Tibial nerve (tissue), 4 donors: ENCODE measurements at regions not wholly inside any gene's neighbourhood (a gene's known extent, or its start where the extent isn't known, plus 50 kb on each side); places are given as distances from the start of the nearest gene placed in this dataset.

Source experiments
- DNase-seq, 2 donors: peaks; one replicate each; pipeline ENCODE4 v3.0.0-alpha.2; 2019; ENCODE audit warnings: low spot score in 2 of 2
- H3K27ac ChIP-seq, 4 donors: fragments of 200-600 bp; sonication (generic) in 3 of 4; one replicate each; pipeline ENCODE4 v1.5.1; 2017 to 2019; ENCODE audit warnings: mild to moderate bottlenecking in 1 of 4
- H3K27me3 ChIP-seq, 2 donors: fragments of 200-600 bp; sonication (generic) in 1 of 2; one replicate each; pipeline versions ENCODE4 v1.5.1 to v1.6.0; 2017 to 2019
- H3K36me3 ChIP-seq, 3 donors: fragments of 200-600 bp; sonication (generic); one replicate each; pipeline ENCODE4 v1.5.1; 2018 to 2019
- H3K4me1 ChIP-seq, 4 donors: fragments of 200-600 bp; sonication (generic) in 3 of 4; one replicate each; pipeline ENCODE4 v1.5.1; 2017 to 2019
- H3K4me3 ChIP-seq, 4 donors: fragments of 200-600 bp; sonication (generic) in 3 of 4; one replicate each; pipeline ENCODE4 v1.5.1; 2017 to 2019; ENCODE audit warnings: mild to moderate bottlenecking in 1 of 4, moderate library complexity in 1 of 4
- H3K9me3 ChIP-seq, 4 donors: fragments of 200-600 bp; sonication (generic) in 3 of 4; one replicate each; pipeline ENCODE4 v1.5.1; 2017 to 2019
- EP300 ChIP-seq, 2 donors: sonication (generic); formaldehyde crosslinking; IDR thresholded peaks; one replicate each; pipeline ENCODE4 v1.6.1; 2017; ENCODE audit warnings: antibody characterized with exemption in 2 of 2, mild to moderate bottlenecking in 1 of 2
- POLR2A ChIP-seq, 2 donors: fragments of 450-650 bp; IDR thresholded peaks; one replicate each; pipeline ENCODE4 v1.6.1; 2017; ENCODE audit warnings: antibody characterized with exemption in 2 of 2, mild to moderate bottlenecking in 2 of 2, moderate library complexity in 2 of 2
- WGBS, 2 donors: methylation state at CpG; one replicate each; pipeline ENCODE4 v1.1.5; 2018; 5-methylcytosine and 5-hydroxymethylcytosine counted together
- TF ChIP-seq, protein P1 (sequence below), 5 experiments: fragments of 200-600 bp in 3 of 5; fragments of 450-650 bp in 2 of 5; sonication (generic) in 3 of 5; IDR thresholded peaks; one replicate each; pipeline ENCODE4 v1.5.1; 2016 to 2019; ENCODE audit warnings: antibody characterized with exemption in 5 of 5, mild to moderate bottlenecking in 3 of 5, moderate library complexity in 2 of 5

DNA sequence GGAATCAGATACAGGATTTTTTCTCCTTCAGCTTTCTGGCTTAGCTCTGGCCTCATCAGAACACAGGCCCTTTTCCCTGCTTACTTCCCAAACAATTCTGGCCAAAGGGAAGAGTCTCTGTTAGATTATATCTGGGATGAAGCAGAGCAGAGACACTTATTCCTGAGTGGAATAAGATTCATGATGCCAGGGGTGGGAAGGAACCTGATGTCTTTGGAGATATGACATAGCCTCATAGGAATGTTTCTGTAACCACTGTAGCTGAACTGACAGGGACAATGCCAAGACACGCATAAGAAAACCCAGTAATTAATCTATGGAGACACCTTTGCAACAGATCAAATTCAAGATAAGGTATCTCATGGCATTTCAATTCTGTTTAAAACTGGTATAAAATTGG, 177.1 kb upstream of the RAG2 start:
- H3K36me3 ChIP-seq = no peaks in the 10 kb centered on the region
- WGBS, 2 donors = 55 to 78% methylated on average over 1 of the region's 1 CpG
- H3K4me3 ChIP-seq = no peak overlapping the region
- TF ChIP-seq, protein P1, sequence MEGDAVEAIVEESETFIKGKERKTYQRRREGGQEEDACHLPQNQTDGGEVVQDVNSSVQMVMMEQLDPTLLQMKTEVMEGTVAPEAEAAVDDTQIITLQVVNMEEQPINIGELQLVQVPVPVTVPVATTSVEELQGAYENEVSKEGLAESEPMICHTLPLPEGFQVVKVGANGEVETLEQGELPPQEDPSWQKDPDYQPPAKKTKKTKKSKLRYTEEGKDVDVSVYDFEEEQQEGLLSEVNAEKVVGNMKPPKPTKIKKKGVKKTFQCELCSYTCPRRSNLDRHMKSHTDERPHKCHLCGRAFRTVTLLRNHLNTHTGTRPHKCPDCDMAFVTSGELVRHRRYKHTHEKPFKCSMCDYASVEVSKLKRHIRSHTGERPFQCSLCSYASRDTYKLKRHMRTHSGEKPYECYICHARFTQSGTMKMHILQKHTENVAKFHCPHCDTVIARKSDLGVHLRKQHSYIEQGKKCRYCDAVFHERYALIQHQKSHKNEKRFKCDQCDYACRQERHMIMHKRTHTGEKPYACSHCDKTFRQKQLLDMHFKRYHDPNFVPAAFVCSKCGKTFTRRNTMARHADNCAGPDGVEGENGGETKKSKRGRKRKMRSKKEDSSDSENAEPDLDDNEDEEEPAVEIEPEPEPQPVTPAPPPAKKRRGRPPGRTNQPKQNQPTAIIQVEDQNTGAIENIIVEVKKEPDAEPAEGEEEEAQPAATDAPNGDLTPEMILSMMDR (IDR thresholded peaks at IDR 0.05) = no peak
- TF ChIP-seq EP300 (IDR thresholded peaks at IDR 0.05) = no peak
- no peak for TF ChIP-seq POLR2A (IDR thresholded peaks at IDR 0.05)
- H3K27me3 ChIP-seq = no peaks in the 10 kb centered on the region
- H3K4me1 ChIP-seq = no peaks in the 10 kb centered on the region
- no peaks in the 10 kb centered on the region for H3K9me3 ChIP-seq
- no peak for DNase-seq
- no peak overlapping the region for H3K27ac ChIP-seq

DNA sequence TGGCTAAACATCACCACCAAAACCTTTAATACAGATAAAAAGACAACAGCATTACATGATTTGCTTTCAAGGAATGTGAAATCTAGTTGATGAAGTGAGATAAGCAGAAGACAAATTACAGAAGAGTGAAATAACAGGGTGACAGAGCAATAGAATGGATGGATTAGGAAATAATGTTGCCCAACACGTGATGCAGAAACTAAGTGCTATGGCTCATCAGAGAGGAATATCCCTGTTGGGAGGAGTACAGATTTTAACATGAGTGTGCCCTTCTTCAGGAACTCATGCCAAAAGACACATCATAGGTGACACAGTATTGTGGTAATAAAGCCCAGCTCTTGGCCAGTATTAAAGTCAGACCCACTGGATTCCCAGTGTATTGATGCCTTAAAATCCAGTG, 176.6 kb upstream of the RAG2 start:
- TF ChIP-seq, protein P1 (IDR thresholded peaks at IDR 0.05) = no peak
- Histone ChIP-seq H3K27ac (no peak overlapping the region), H3K4me1 (no peaks in the 10 kb centered on the region), H3K9me3 (no peaks in the 10 kb centered on the region), H3K4me3 (no peak overlapping the region), H3K27me3 (no peaks in the 10 kb centered on the region), H3K36me3 (no peaks in the 10 kb centered on the region)
- 59 to 72% methylated on average over 1 of the region's 1 CpG for WGBS, 2 donors
- no peak for DNase-seq

DNA sequence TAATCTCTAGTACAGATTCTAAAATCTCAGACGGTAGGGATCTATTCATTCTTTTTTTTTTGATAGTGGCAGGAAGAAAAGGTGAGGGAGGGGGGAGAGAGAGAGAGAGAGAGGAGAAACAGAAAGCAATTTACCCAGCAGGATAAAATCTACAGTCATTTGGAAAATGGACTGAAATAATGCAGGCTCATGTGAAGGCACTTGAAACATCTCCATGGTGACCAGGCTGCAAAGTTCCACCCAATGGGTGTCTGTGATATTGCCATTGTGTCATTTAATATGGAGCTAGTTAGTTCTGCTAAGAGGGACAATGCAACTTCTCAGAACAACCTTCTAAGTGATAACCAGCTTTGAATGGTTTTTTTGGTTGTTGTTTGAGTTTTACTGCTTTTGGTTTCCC, 165.2 kb upstream of the RAG2 start:
- WGBS, 2 donors = 2 to 17% methylated on average over 1 of the region's 1 CpG
- no peak for DNase-seq
- H3K27me3 ChIP-seq = no peaks in the 10 kb centered on the region
- no peaks in the 10 kb centered on the region for H3K36me3 ChIP-seq
- H3K4me3 ChIP-seq = no peak overlapping the region
- TF ChIP-seq POLR2A (IDR thresholded peaks at IDR 0.05) = no peak
- TF ChIP-seq, protein P1 (IDR thresholded peaks at IDR 0.05) = no peak
- no peak for TF ChIP-seq EP300 (IDR thresholded peaks at IDR 0.05)
- H3K9me3 ChIP-seq = peaks cover 0 to 5% (median 0%) of the 10 kb centered on the region in 4 donors
- no peak overlapping the region for H3K27ac ChIP-seq
- H3K4me1 ChIP-seq = no peaks in the 10 kb centered on the region

DNA sequence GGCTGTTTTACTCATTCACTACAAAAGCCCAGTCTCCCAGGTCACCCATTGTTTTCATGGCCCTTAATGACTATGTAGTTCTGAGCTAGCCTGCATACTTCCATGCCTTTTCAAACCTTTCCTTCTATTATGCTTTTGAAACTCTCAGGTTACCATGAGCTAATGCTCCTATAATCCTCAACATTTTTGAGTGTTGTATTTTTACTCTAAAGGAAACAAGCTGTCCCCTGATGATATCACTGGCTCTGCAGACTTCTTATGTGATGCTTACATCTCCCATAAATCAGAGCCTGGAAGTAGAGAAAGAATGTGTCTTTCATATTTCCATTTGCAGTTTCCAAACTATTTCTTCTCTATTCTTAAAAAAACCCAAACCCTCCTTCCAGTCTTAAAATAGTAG, 159.0 kb upstream of the RAG2 start:
- Histone ChIP-seq H3K9me3 (peaks cover 0 to 5% (median 0%) of the 10 kb centered on the region in 4 donors), H3K4me1 (no peaks in the 10 kb centered on the region), H3K27me3 (no peaks in the 10 kb centered on the region), H3K36me3 (no peaks in the 10 kb centered on the region), H3K27ac (no peak overlapping the region), H3K4me3 (no peak overlapping the region)
- TF ChIP-seq POLR2A (IDR thresholded peaks at IDR 0.05) = no peak
- TF ChIP-seq, protein P1 (IDR thresholded peaks at IDR 0.05) = no peak
- TF ChIP-seq EP300 (IDR thresholded peaks at IDR 0.05) = no peak
- no peak for DNase-seq

DNA sequence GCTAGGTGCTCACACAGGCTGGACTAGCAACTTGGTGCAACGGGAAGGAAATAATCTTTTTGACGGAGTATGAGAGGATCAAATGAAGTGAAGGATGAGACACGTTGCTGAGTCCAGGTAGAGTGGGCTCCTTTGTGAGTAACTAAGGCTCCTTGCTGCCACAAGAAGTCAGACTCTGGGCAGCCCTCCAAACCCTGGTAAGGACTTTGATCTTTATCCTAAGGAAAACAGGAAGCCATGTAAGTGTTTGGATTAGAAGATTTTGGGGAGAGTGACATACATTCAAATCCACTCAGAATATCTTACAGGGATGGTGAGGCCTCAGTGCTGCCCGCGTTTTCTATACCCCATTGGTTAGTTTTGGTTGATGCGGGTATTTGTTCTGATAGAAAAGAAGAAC, 155.9 kb upstream of the RAG2 start:
- H3K4me1 ChIP-seq = no peaks in the 10 kb centered on the region
- no peak overlapping the region for H3K27ac ChIP-seq
- H3K9me3 ChIP-seq = no peaks in the 10 kb centered on the region
- TF ChIP-seq POLR2A (IDR thresholded peaks at IDR 0.05) (no peak), EP300 (IDR thresholded peaks at IDR 0.05) (no peak)
- TF ChIP-seq, protein P1 (IDR thresholded peaks at IDR 0.05) = no peak
- 93 to 94% methylated on average over 6 of the region's 6 CpGs for WGBS, 2 donors
- no peaks in the 10 kb centered on the region for H3K36me3 ChIP-seq
- H3K27me3 ChIP-seq = no peaks in the 10 kb centered on the region
- no peak for DNase-seq
- no peak overlapping the region for H3K4me3 ChIP-seq
